HT1080 (cell line): ENCODE measurements at regions not wholly inside any gene's neighbourhood (a gene's known extent, or its start where the extent isn't known, plus 50 kb on each side); places are given as distances from the start of the nearest gene placed in this dataset.
"Not testable (repeated sequence)": the region's sequence is repeated elsewhere in the genome, so short reads cannot be mapped to it uniquely, and the experiment has no call there.

Source experiments
- DNase-seq: peaks from one replicate; pipeline ENCODE4 v3.0.0-alpha.2; 2015; ENCODE audit warnings: low read depth

GRCh38 chr4:43607400-43607799, 714.9 kb downstream of the GRXCR1 start:
- no peak for DNase-seq

GRCh38 chr4:43607827-43608461, 715.4 kb downstream of the GRXCR1 start:
- DNase-seq = no peak

GRCh38 chr4:43619219-43619618, 726.7 kb downstream of the GRXCR1 start:
- DNase-seq = peak; percentile 31

- not testable (repeated sequence) for DNase-seq
Measured at GRCh38 chr4:43637893-43638292, 745.4 kb downstream of the GRXCR1 start.

- DNase-seq = no peak
Measured at GRCh38 chr4:43651991-43652390, 759.5 kb downstream of the GRXCR1 start.

- not testable (repeated sequence) for DNase-seq
Measured at GRCh38 chr4:43659547-43659946, 767.0 kb downstream of the GRXCR1 start.

GRCh38 chr4:43672265-43672885, 776.2 kb downstream of the KCTD8 start:
- not testable (repeated sequence) for DNase-seq

- no peak for DNase-seq
Measured at GRCh38 chr4:43680421-43680820, 768.2 kb downstream of the KCTD8 start.

GRCh38 chr4:43682551-43682950, 766.1 kb downstream of the KCTD8 start:
- peak; percentile 66 for DNase-seq

- DNase-seq = no peak
Measured at GRCh38 chr4:43690116-43690515, 758.5 kb downstream of the KCTD8 start.

- no peak for DNase-seq
Measured at GRCh38 chr4:43693876-43694275, 754.7 kb downstream of the KCTD8 start.

GRCh38 chr4:43709443-43709842, 739.2 kb downstream of the KCTD8 start:
- no peak for DNase-seq

- DNase-seq = no peak
Measured at GRCh38 chr4:43716721-43717395, 731.8 kb downstream of the KCTD8 start.

GRCh38 chr4:43718369-43718768, 730.2 kb downstream of the KCTD8 start:
- DNase-seq = no peak

GRCh38 chr4:43732829-43733426, 715.7 kb downstream of the KCTD8 start:
- DNase-seq = no peak

- DNase-seq = peak; percentile 18
Measured at GRCh38 chr4:43742083-43742482, 706.5 kb downstream of the KCTD8 start.

- DNase-seq = no peak
Measured at GRCh38 chr4:43754566-43754965, 694.0 kb downstream of the KCTD8 start.

- peak; percentile 39 for DNase-seq
Measured at GRCh38 chr4:43757147-43757546, 691.5 kb downstream of the KCTD8 start.

GRCh38 chr4:43758836-43759235, 689.8 kb downstream of the KCTD8 start:
- no peak for DNase-seq

GRCh38 chr4:43763029-43763610, 685.5 kb downstream of the KCTD8 start:
- peak; percentile 27 for DNase-seq

GRCh38 chr4:43765514-43765913, 683.1 kb downstream of the KCTD8 start:
- DNase-seq = no peak

- DNase-seq = no peak
Measured at GRCh38 chr4:43766648-43767047, 682.0 kb downstream of the KCTD8 start.
